HepG2 (cell line): ENCODE measurements at regions not wholly inside any gene's neighbourhood (a gene's known extent, or its start where the extent isn't known, plus 50 kb on each side); places are given as distances from the start of the nearest gene placed in this dataset.

ENCODE experiments used
- CEBPB ChIP-seq: IDR thresholded peaks from 2 replicates; pipeline ENCODE4 v1.6.1; 2011; ENCODE audit warnings: low read depth, low read length, improper control_type of control experiment, borderline replicate concordance
- CTCF ChIP-seq: sonication (generic); formaldehyde crosslinking; IDR thresholded peaks from 2 replicates; pipeline ENCODE4 v1.5.0; 2020; ENCODE audit warnings: mild to moderate bottlenecking, missing genetic modification reagents, moderate library complexity
- EEA1 ChIP-seq: sonication (generic); formaldehyde crosslinking; IDR thresholded peaks from 2 replicates; pipeline ENCODE4 v1.5.1; 2020; ENCODE audit warnings: mild to moderate bottlenecking, missing genetic modification reagents, borderline replicate concordance
- EP300 ChIP-seq, 3 experiments: sonication (generic) in 1 of 3; formaldehyde crosslinking in 1 of 3; IDR thresholded peaks; 2 replicates each; pipeline versions ENCODE4 v1.5.1 to v1.6.1; 2011 to 2020; ENCODE audit warnings: low read depth in 2 of 3, low read length in 2 of 3, borderline replicate concordance in 1 of 3, improper control_type of control experiment in 1 of 3, mild to moderate bottlenecking in 1 of 3, missing genetic modification reagents in 1 of 3, moderate library complexity in 1 of 3
- NBN ChIP-seq: fragments of 450-650 bp; conservative IDR thresholded peaks from 2 replicates; pipeline ENCODE4 v1.6.1; 2017
- POLR2A ChIP-seq, 2 experiments: IDR thresholded peaks; 2 replicates each; pipeline ENCODE4 v1.6.1; 2011; ENCODE audit warnings: low read depth in 2 of 2, low read length in 2 of 2, mild to moderate bottlenecking in 1 of 2, moderate library complexity in 1 of 2; ENCODE audit not compliant: insufficient read depth in 1 of 2
- ZNF138 ChIP-seq: sonication (generic); formaldehyde crosslinking; IDR thresholded peaks from 2 replicates; pipeline ENCODE4 v1.5.0; 2020; ENCODE audit warnings: mild to moderate bottlenecking, low read depth, missing genetic modification reagents

DNA sequence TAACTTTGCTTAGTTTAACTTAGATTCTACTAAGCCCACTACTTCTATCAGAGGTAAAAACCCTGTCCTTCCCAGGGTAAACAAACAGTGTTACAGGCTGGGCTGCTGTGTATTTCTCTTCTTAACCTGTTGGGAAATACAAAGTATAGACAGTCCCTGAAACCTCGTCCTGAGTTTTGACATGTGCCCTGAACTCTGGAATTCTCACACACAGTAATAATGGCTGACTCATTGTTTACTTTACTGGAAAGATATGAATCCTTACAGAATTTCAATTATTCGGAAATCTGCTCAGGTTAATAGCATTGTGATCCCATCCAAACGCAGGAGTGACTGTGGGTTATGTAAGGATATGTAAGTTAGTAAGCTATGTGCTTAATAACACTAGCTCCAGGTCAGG, 199.1 kb downstream of the TMEM114 start:
- TF ChIP-seq NBN (no peak), CEBPB (peak; percentile 35; the same call in 1 of the 2 replicates), ZNF138 (no peak), POLR2A (IDR thresholded peaks at IDR 0.05; ENCODE audit: insufficient read depth in 1 of 2, low read depth in 2 of 2, low read length in 2 of 2) (no peak), EP300 (IDR thresholded peaks at IDR 0.05; ENCODE audit: low read depth in 2 of 2, low read length in 2 of 2) (peak in 1 of 2 experiments; percentile 24; a peak in 1 of 4 replicates), EP300 (CRISPR knock-in tag; IDR thresholded peaks at IDR 0.05; ENCODE audit: borderline replicate concordance) (no peak), EEA1 (CRISPR knock-in tag) (no peak), CTCF (CRISPR knock-in tag) (no peak)
